Heart right ventricle (tissue), 16 donors: ENCODE measurements at regions not wholly inside any gene's neighbourhood (a gene's known extent, or its start where the extent isn't known, plus 50 kb on each side); places are given as distances from the start of the nearest gene placed in this dataset.

Source experiments
- ATAC-seq, 8 donors: fragments of 200-7000 bp; cut with Tn5 transposase; one replicate each; pipeline ENCODE4 v1.9.1; 2020; ENCODE audit warnings: mild to moderate bottlenecking in 8 of 8, moderate library complexity in 8 of 8, moderate number of reproducible peaks in 1 of 8
- DNase-seq, 2 donors: peaks; one replicate each; pipeline ENCODE4 v3.0.0-alpha.2; 2020
- H3K27ac ChIP-seq, 10 donors: fragments of 200-600 bp; sonication (generic) in 2 of 10; one replicate each; pipeline versions ENCODE4 v1.5.0 to v1.8.0; 2020 to 2022; ENCODE audit warnings: mild to moderate bottlenecking in 3 of 10
- H3K27me3 ChIP-seq, 7 donors: fragments of 200-600 bp; one replicate each; pipeline ENCODE4 v1.8.0; 2021 to 2022; ENCODE audit warnings: mild to moderate bottlenecking in 2 of 7
- H3K36me3 ChIP-seq, 9 donors: fragments of 200-600 bp; sonication (generic) in 1 of 9; one replicate each; pipeline versions ENCODE4 v1.5.0 to v1.8.0; 2020 to 2022; ENCODE audit warnings: mild to moderate bottlenecking in 2 of 9
- H3K4me1 ChIP-seq, 9 donors: fragments of 200-600 bp; sonication (generic) in 1 of 9; one replicate each; pipeline versions ENCODE4 v1.5.0 to v1.8.0; 2020 to 2022; ENCODE audit warnings: mild to moderate bottlenecking in 4 of 9
- H3K4me3 ChIP-seq, 10 donors: fragments of 200-600 bp; sonication (generic) in 2 of 10; one replicate each; pipeline versions ENCODE4 v1.5.0 to v1.8.0; 2020 to 2022; ENCODE audit warnings: mild to moderate bottlenecking in 7 of 10, moderate library complexity in 2 of 10
- H3K9me3 ChIP-seq, 11 donors: fragments of 200-600 bp in 10 of 11; sonication (generic) in 2 of 11; one replicate each; pipeline versions ENCODE4 v1.5.0 to v1.8.0; 2013 to 2022; ENCODE audit warnings: mild to moderate bottlenecking in 2 of 11, control low read depth in 1 of 11, moderate library complexity in 1 of 11
- CTCF ChIP-seq, 9 donors: fragments of 200-600 bp; sonication (generic) in 2 of 9; IDR thresholded peaks; one replicate each; pipeline versions ENCODE4 v1.5.0 to v1.8.0; 2021 to 2022; ENCODE audit warnings: antibody characterized with exemption in 9 of 9, mild to moderate bottlenecking in 5 of 9, moderate library complexity in 1 of 9
- WGBS, 2 donors: extraction: QIAGEN DNeasy Blood & Tissue Kit; methylation state at CpG; one replicate each; pipeline ENCODE4 v1.1.7; 2013; ENCODE audit warnings: inconsistent platforms in 1 of 2; 5-methylcytosine and 5-hydroxymethylcytosine counted together
- intact Hi-C, 10 donors: fragments of 100-400 bp; cut with DNase I; formaldehyde crosslinking; loops; one replicate each; pipeline versions ENCODE4 v1.11.1 to v1.14.2; 2022
- donor health status: Arrhythmogenic right ventricular cardiomyopathy.
- donor health status: ischemic (EF 13 %, LVEDD 7.1; RV severe dilation, severe dysfunction).
- donor health status: healthy with polysubstance abuse.
- donor health status: DM: no; HTN: yes; CAD: no.
- donor health status: DM: no; HTN: no; CAD: no.
- donor health status: ischemic (EF 25% LVEDD 6.9; RV normal size, moderate dysfunction).
- donor health status: ischemic (EF 25% LVEDD 5.7; RV mildly dilated, moderate dysfunction).
- donor health status: healthy.
- donor health status: DM: yes; HTN: yes; CAD: no.
- donor health status: Ischemic cardiomyopathy.
- donor health status: ischemic (EF 35%, LVEDD 5.7; RV mildly dilated, moderate dysfunction).
- donor health status: nonischemic (EF 11% LVEDD 7.7; RV severe dilation, severe dysfunction).
- donor health status: DM: yes; HTN: yes; CAD: no.
- donor health status: PGD.
- donor health status: ischemic (EF 29% LVEDD 5.4; RV normal size, mild dysfunction).
- donor health status: nonischemic (EF 23%, LVEDD 6.1; RV moderate dilation, normal function).

GRCh38 chr22:49412236-49412635 lies 415.4 kb downstream of the BRD1 start:
- Histone ChIP-seq H3K4me1 (no peaks in the 10 kb centered on the region), H3K36me3 (no peaks in the 10 kb centered on the region), H3K4me3 (no peak overlapping the region), H3K9me3 (peaks cover 0 to 14% (median 2%) of the 10 kb centered on the region in 11 donors), H3K27ac (no peak overlapping the region), H3K27me3 (peaks cover 0 to 65% (median 22%) of the 10 kb centered on the region in 7 donors)
- ATAC-seq, result no peak
- 76 to 81% methylated on average over 13 of the region's 13 CpGs for WGBS, 2 donors
- TF ChIP-seq CTCF (IDR thresholded peaks at IDR 0.05), result no peak
- intact Hi-C loops, result no loop called here
- no peak for DNase-seq

GRCh38 chr22:49411236-49411635 lies 416.4 kb downstream of the BRD1 start:
- peaks cover 0 to 60% (median 24%) of the 10 kb centered on the region in 7 donors for H3K27me3 ChIP-seq
- DNase-seq, result no peak
- ATAC-seq, result no peak
- no peak for TF ChIP-seq CTCF (IDR thresholded peaks at IDR 0.05)
- H3K27ac ChIP-seq, result no peak overlapping the region
- intact Hi-C loops, result no loop called here
- no peaks in the 10 kb centered on the region for H3K4me1 ChIP-seq
- 82 to 83% methylated on average over 6 of the region's 6 CpGs for WGBS, 2 donors
- H3K4me3 ChIP-seq, result no peak overlapping the region
- no peaks in the 10 kb centered on the region for H3K36me3 ChIP-seq
- peaks cover 0 to 14% (median 2%) of the 10 kb centered on the region in 11 donors for H3K9me3 ChIP-seq

GRCh38 chr22:49408102-49408836 lies 419.4 kb downstream of the BRD1 start:
- H3K4me1 ChIP-seq, result no peaks in the 10 kb centered on the region
- WGBS, 2 donors, result 57 to 64% methylated on average over 8 of the region's 8 CpGs

More at GRCh38 chr22:49408102-49408836, 419.4 kb downstream of the BRD1 start:
- DNase-seq (no peak), ATAC-seq (no peak)
- intact Hi-C loops, result no loop called here
- Histone ChIP-seq H3K4me3 (no peak overlapping the region), H3K27ac (no peak overlapping the region), H3K9me3 (peaks cover 0 to 14% (median 2%) of the 10 kb centered on the region in 11 donors), H3K27me3 (peaks cover 0 to 65% (median 27%) of the 10 kb centered on the region in 7 donors), H3K36me3 (no peaks in the 10 kb centered on the region)
- no peak for TF ChIP-seq CTCF (IDR thresholded peaks at IDR 0.05)
